ENCODE measurements at regions not wholly inside any gene's neighbourhood (a gene's known extent, or its start where the extent isn't known, plus 50 kb on each side); places are given as distances from the start of the nearest gene placed in this dataset.

DNA sequence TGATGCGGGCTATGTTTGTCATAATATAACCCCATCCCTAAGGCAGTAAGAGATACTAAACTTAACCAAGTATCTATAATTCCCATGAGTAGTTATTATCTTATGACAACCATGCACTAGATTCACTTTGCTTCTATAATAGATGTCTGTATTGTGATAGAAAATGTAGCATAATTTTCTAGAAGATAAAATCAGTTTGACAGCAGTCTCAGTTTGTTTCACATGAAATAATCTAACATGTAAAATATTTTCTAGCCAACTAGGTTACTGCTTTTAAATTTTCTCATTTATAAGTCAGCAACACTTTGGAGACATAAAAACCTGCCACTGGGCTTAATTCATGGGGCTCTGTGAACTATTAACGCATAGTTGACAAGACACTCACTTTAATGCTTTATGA is 1410.7 kb upstream of the ATXN8OS start:
- Histone ChIP-seq H3K23ac (ENCODE audit: low read depth, low read length, poor library complexity) (no peak overlapping the region), H2BK120ac (ENCODE audit: low read depth, low read length) (no peak overlapping the region), H2BK5ac (ENCODE audit: low read length) (no peak overlapping the region), H3K4me1 (ENCODE audit: control insufficient read depth in 2 of 2, insufficient read depth in 1 of 2, low read depth in 1 of 2, low read length in 2 of 2) (peaks cover 0 to 1% of the 10 kb centered on the region in 2 donors), H3K27me3 (ENCODE audit: control insufficient read depth in 3 of 3, insufficient read depth in 3 of 3, low read depth in 1 of 3, low read length in 3 of 3) (no peaks in the 10 kb centered on the region), H3K18ac (ENCODE audit: low read length) (no peak overlapping the region), H3K4me3 (ENCODE audit: low read length in 2 of 2) (no peak overlapping the region), H2BK15ac (ENCODE audit: low read length) (no peak overlapping the region), H2BK12ac (ENCODE audit: low read length) (no peak overlapping the region), H3K79me1 (ENCODE audit: low read depth, low read length) (no peaks in the 10 kb centered on the region), H2AK5ac (ENCODE audit: low read depth, low read length) (no peak overlapping the region), H4K8ac (ENCODE audit: low read depth, low read length) (no peak overlapping the region), H2AFZ (ENCODE audit: low read length) (no peak overlapping the region), H3K4me2 (ENCODE audit: insufficient read depth, low read length, poor library complexity, severe bottlenecking) (no peak overlapping the region), H3K36me3 (replicated peaks in 1 of 2; ENCODE audit: control insufficient read depth in 2 of 2, insufficient read depth in 2 of 2, low read length in 2 of 2) (no peaks in the 10 kb centered on the region), H3K9ac (ENCODE audit: low read depth, low read length, poor library complexity) (no peak overlapping the region), H3K27ac (replicated peaks; ENCODE audit: low read length) (no peak overlapping the region), H3K4ac (ENCODE audit: low read length) (no peak overlapping the region), H3K14ac (ENCODE audit: low read length) (no peak overlapping the region), H4K91ac (ENCODE audit: low read depth, low read length, poor library complexity) (no peak overlapping the region), H3K9me3 (replicated peaks in 1 of 2; ENCODE audit: control insufficient read depth in 2 of 2, insufficient read depth in 1 of 2, low read depth in 1 of 2, low read length in 2 of 2) (peaks cover 3% of the 10 kb centered on the region in 2 donors)
- DNase-seq (ENCODE audit: low spot score) = no peak
- no CpG with 5 or more reads among the region's 2 CpGs for WGBS, 2 donors (ENCODE audit: extremely low coverage in 2 of 2, insufficient read length in 2 of 2, insufficient replicate concordance in 1 of 2)

- H2BK5ac ChIP-seq (ENCODE audit: low read length) = no peak overlapping the region
- H3K27ac ChIP-seq (replicated peaks; ENCODE audit: low read length) = no peak overlapping the region
- H3K23ac ChIP-seq (ENCODE audit: low read depth, low read length, poor library complexity) = no peak overlapping the region
- no peaks in the 10 kb centered on the region for H3K9me3 ChIP-seq (replicated peaks in 1 of 2; ENCODE audit: control insufficient read depth in 2 of 2, insufficient read depth in 1 of 2, low read depth in 1 of 2, low read length in 2 of 2)
- no peak overlapping the region for H2AK5ac ChIP-seq (ENCODE audit: low read depth, low read length)
- no peak overlapping the region for H3K14ac ChIP-seq (ENCODE audit: low read length)
- no peaks in the 10 kb centered on the region for H3K27me3 ChIP-seq (ENCODE audit: control insufficient read depth in 3 of 3, insufficient read depth in 3 of 3, low read depth in 1 of 3, low read length in 3 of 3)
- H3K9ac ChIP-seq (ENCODE audit: low read depth, low read length, poor library complexity) = no peak overlapping the region
- no peak overlapping the region for H4K91ac ChIP-seq (ENCODE audit: low read depth, low read length, poor library complexity)
- no peak for DNase-seq (ENCODE audit: low spot score)
- no peak overlapping the region for H3K4ac ChIP-seq (ENCODE audit: low read length)
- WGBS, 2 donors (ENCODE audit: extremely low coverage in 2 of 2, insufficient read length in 2 of 2, insufficient replicate concordance in 1 of 2) = no CpG with 5 or more reads among the region's 1 CpG
- peaks cover 0 to 2% of the 10 kb centered on the region in 2 donors for H3K4me1 ChIP-seq (ENCODE audit: control insufficient read depth in 2 of 2, insufficient read depth in 1 of 2, low read depth in 1 of 2, low read length in 2 of 2)
- no peak overlapping the region for H4K8ac ChIP-seq (ENCODE audit: low read depth, low read length)
- no peak overlapping the region for H2BK120ac ChIP-seq (ENCODE audit: low read depth, low read length)
- no peak overlapping the region for H3K4me3 ChIP-seq (ENCODE audit: low read length in 2 of 2)
- no peak overlapping the region for H2AFZ ChIP-seq (ENCODE audit: low read length)
- H3K4me2 ChIP-seq (ENCODE audit: insufficient read depth, low read length, poor library complexity, severe bottlenecking) = no peak overlapping the region
- no peaks in the 10 kb centered on the region for H3K79me1 ChIP-seq (ENCODE audit: low read depth, low read length)
- H2BK12ac ChIP-seq (ENCODE audit: low read length) = no peak overlapping the region
- H2BK15ac ChIP-seq (ENCODE audit: low read length) = no peak overlapping the region
- no peaks in the 10 kb centered on the region for H3K36me3 ChIP-seq (replicated peaks in 1 of 2; ENCODE audit: control insufficient read depth in 2 of 2, insufficient read depth in 2 of 2, low read length in 2 of 2)
- H3K18ac ChIP-seq (ENCODE audit: low read length) = no peak overlapping the region
Measured at GRCh38 chr13:68692049-68692448, 1415.6 kb upstream of the ATXN8OS start.

- no peak overlapping the region for H3K4ac ChIP-seq (ENCODE audit: low read length)
- H2BK120ac ChIP-seq (ENCODE audit: low read depth, low read length) = no peak overlapping the region
- H3K23ac ChIP-seq (ENCODE audit: low read depth, low read length, poor library complexity) = no peak overlapping the region
- H2AFZ ChIP-seq (ENCODE audit: low read length) = peak overlapping the region; percentile 40
- H3K9ac ChIP-seq (ENCODE audit: low read depth, low read length, poor library complexity) = no peak overlapping the region
- H3K14ac ChIP-seq (ENCODE audit: low read length) = no peak overlapping the region
- no peak overlapping the region for H4K91ac ChIP-seq (ENCODE audit: low read depth, low read length, poor library complexity)
- no peaks in the 10 kb centered on the region for H3K9me3 ChIP-seq (replicated peaks in 1 of 2; ENCODE audit: control insufficient read depth in 2 of 2, insufficient read depth in 1 of 2, low read depth in 1 of 2, low read length in 2 of 2)
- no peak overlapping the region for H2BK15ac ChIP-seq (ENCODE audit: low read length)
- no peak overlapping the region for H2BK5ac ChIP-seq (ENCODE audit: low read length)
- no peaks in the 10 kb centered on the region for H3K27me3 ChIP-seq (ENCODE audit: control insufficient read depth in 3 of 3, insufficient read depth in 3 of 3, low read depth in 1 of 3, low read length in 3 of 3)
- H3K36me3 ChIP-seq (replicated peaks in 1 of 2; ENCODE audit: control insufficient read depth in 2 of 2, insufficient read depth in 2 of 2, low read length in 2 of 2) = no peaks in the 10 kb centered on the region
- no peak overlapping the region for H3K4me3 ChIP-seq (ENCODE audit: low read length in 2 of 2)
- H3K18ac ChIP-seq (ENCODE audit: low read length) = no peak overlapping the region
- no peaks in the 10 kb centered on the region for H3K79me1 ChIP-seq (ENCODE audit: low read depth, low read length)
- DNase-seq (ENCODE audit: low spot score) = no peak
- WGBS, 2 donors (ENCODE audit: extremely low coverage in 2 of 2, insufficient read length in 2 of 2, insufficient replicate concordance in 1 of 2) = no CpG with 5 or more reads among the region's 2 CpGs
- H4K8ac ChIP-seq (ENCODE audit: low read depth, low read length) = no peak overlapping the region
- H3K4me2 ChIP-seq (ENCODE audit: insufficient read depth, low read length, poor library complexity, severe bottlenecking) = no peak overlapping the region
- H3K27ac ChIP-seq (replicated peaks; ENCODE audit: low read length) = no peak overlapping the region
- H2AK5ac ChIP-seq (ENCODE audit: low read depth, low read length) = no peak overlapping the region
- peaks cover 0 to 2% of the 10 kb centered on the region in 2 donors for H3K4me1 ChIP-seq (ENCODE audit: control insufficient read depth in 2 of 2, insufficient read depth in 1 of 2, low read depth in 1 of 2, low read length in 2 of 2)
- H2BK12ac ChIP-seq (ENCODE audit: low read length) = no peak overlapping the region
Measured at GRCh38 chr13:68690567-68690966, 1417.1 kb upstream of the ATXN8OS start.

GRCh38 chr13:68676513-68677115 is 1431.0 kb upstream of the ATXN8OS start:
- Histone ChIP-seq H3K23ac (ENCODE audit: low read depth, low read length, poor library complexity) (no peak overlapping the region), H3K27me3 (ENCODE audit: control insufficient read depth in 3 of 3, insufficient read depth in 3 of 3, low read depth in 1 of 3, low read length in 3 of 3) (no peaks in the 10 kb centered on the region), H2BK120ac (ENCODE audit: low read depth, low read length) (no peak overlapping the region), H2AFZ (ENCODE audit: low read length) (no peak overlapping the region), H3K79me1 (ENCODE audit: low read depth, low read length) (no peaks in the 10 kb centered on the region), H4K8ac (ENCODE audit: low read depth, low read length) (no peak overlapping the region), H2BK12ac (ENCODE audit: low read length) (no peak overlapping the region), H3K36me3 (replicated peaks in 1 of 2; ENCODE audit: control insufficient read depth in 2 of 2, insufficient read depth in 2 of 2, low read length in 2 of 2) (no peaks in the 10 kb centered on the region), H3K4me3 (ENCODE audit: low read length in 2 of 2) (no peak overlapping the region), H2BK5ac (ENCODE audit: low read length) (no peak overlapping the region), H3K4ac (ENCODE audit: low read length) (no peak overlapping the region), H3K27ac (replicated peaks; ENCODE audit: low read length) (no peak overlapping the region), H2AK5ac (ENCODE audit: low read depth, low read length) (no peak overlapping the region), H3K14ac (ENCODE audit: low read length) (no peak overlapping the region), H3K9me3 (replicated peaks in 1 of 2; ENCODE audit: control insufficient read depth in 2 of 2, insufficient read depth in 1 of 2, low read depth in 1 of 2, low read length in 2 of 2) (no peaks in the 10 kb centered on the region), H4K91ac (ENCODE audit: low read depth, low read length, poor library complexity) (no peak overlapping the region), H3K18ac (ENCODE audit: low read length) (no peak overlapping the region), H3K4me2 (ENCODE audit: insufficient read depth, low read length, poor library complexity, severe bottlenecking) (no peak overlapping the region), H3K9ac (ENCODE audit: low read depth, low read length, poor library complexity) (no peak overlapping the region), H3K4me1 (ENCODE audit: control insufficient read depth in 2 of 2, insufficient read depth in 1 of 2, low read depth in 1 of 2, low read length in 2 of 2) (no peaks in the 10 kb centered on the region), H2BK15ac (ENCODE audit: low read length) (no peak overlapping the region)
- DNase-seq (ENCODE audit: low spot score) = no peak
- no CpG with 5 or more reads among the region's 2 CpGs for WGBS, 2 donors (ENCODE audit: extremely low coverage in 2 of 2, insufficient read length in 2 of 2, insufficient replicate concordance in 1 of 2)
